ENCODE measurements at regions not wholly inside any gene's neighbourhood (a gene's known extent, or its start where the extent isn't known, plus 50 kb on each side); places are given as distances from the start of the nearest gene placed in this dataset.

DNA sequence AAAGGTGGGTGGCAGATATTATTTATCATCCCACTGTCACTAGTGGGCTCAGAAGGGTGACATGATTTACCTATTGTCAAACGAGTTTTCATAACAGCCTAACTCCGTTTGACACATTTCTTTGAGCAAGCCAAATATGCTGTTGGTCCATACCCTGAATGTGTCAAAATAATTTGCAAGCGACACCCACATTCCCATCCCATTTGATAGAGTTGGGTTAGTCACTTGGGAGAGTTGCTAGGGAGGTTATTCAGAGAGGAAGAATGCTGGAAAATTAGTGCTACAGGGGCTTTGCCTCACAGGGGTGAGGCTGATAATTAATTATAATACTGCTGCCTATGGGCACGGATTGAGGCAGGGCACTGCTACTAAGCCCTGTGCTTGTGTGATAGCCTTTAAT, 98.5 kb upstream of the FHIT start:
- Histone ChIP-seq H3K4me2 (ENCODE audit: control insufficient read depth, extremely low read depth, insufficient read depth, low read depth, low read length) (no peak overlapping the region), H3K4me1 (ENCODE audit: control insufficient read depth, extremely low read depth, insufficient read depth, low read length) (no peaks in the 10 kb centered on the region), H3K9ac (ENCODE audit: control insufficient read depth, extremely low read depth, insufficient read depth, low read length) (no peak overlapping the region), H3K79me2 (ENCODE audit: control insufficient read depth, insufficient read depth, low read length) (no peaks in the 10 kb centered on the region), H3K4me3 (ENCODE audit: control insufficient read depth in 2 of 3, extremely low read depth in 1 of 3, insufficient read depth in 2 of 3, low read depth in 1 of 3, low read length in 3 of 3) (no peak overlapping the region), H3K27ac (ENCODE audit: control insufficient read depth, insufficient read depth, low read length) (no peak overlapping the region), H3K36me3 (ENCODE audit: control insufficient read depth in 2 of 2, extremely low read depth in 1 of 2, insufficient read depth in 2 of 2, low read length in 2 of 2) (no peaks in the 10 kb centered on the region), H3K27me3 (ENCODE audit: control insufficient read depth, extremely low read depth, insufficient read depth, low read length) (no peaks in the 10 kb centered on the region), H2AFZ (ENCODE audit: control insufficient read depth, low read length) (no peak overlapping the region), H4K20me1 (ENCODE audit: control insufficient read depth, extremely low read depth, insufficient read depth, low read length) (no peaks in the 10 kb centered on the region), H3K9me1 (ENCODE audit: control insufficient read depth, extremely low read depth, insufficient read depth, low read length) (no peaks in the 10 kb centered on the region), H3K9me3 (ENCODE audit: control insufficient read depth, low read depth, low read length) (no peaks in the 10 kb centered on the region)
- DNase-seq (ENCODE audit: low read depth, low spot score) = no peak
- no peak for TF ChIP-seq EZH2 (IDR thresholded peaks at IDR 0.05; ENCODE audit: low read length)
- no peak for TF ChIP-seq CTCF (optimal IDR thresholded peaks at IDR 0.05 in 1 of 3, IDR thresholded peaks at IDR 0.05 in 1 of 3, conservative IDR thresholded peaks at IDR 0.05 in 1 of 3; ENCODE audit: extremely low read depth in 1 of 3, insufficient read depth in 2 of 3, low read length in 3 of 3)
- FAIRE-seq = no peak
- dilution Hi-C loops (cut with MboI; ENCODE audit: extremely low pct_ligation_motif_present, low sequenced_read_pairs) = no loop called here

DNA sequence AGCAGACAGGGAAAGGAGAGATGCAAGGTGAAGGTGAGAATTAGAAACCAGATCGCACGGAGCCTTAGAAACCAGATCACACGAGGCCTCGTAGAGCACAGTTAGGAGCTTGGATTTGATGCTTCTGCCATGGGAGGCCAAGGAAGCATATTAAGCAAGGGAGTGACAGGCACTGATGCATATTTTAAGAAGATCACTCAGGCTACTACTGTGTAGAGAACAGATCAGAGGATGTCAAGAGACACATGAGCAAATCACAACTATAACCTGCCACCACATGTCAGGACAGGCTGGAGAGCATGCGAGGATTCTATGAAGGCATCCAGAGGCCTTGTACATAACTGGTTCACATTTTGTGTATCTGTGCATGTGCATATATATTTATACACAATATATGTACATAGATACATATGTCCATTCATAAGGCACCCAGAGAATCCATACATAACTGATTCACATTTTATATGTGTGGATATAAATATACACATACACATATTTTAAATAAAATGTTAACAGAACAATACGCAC, 99.6 kb upstream of the FHIT start:
- peaks cover 3% of the 10 kb centered on the region for H3K27me3 ChIP-seq (ENCODE audit: control insufficient read depth, extremely low read depth, insufficient read depth, low read length)
- no peak overlapping the region for H2AFZ ChIP-seq (ENCODE audit: control insufficient read depth, low read length)
- no peaks in the 10 kb centered on the region for H3K36me3 ChIP-seq (ENCODE audit: control insufficient read depth in 2 of 2, extremely low read depth in 1 of 2, insufficient read depth in 2 of 2, low read length in 2 of 2)
- no peaks in the 10 kb centered on the region for H3K9me1 ChIP-seq (ENCODE audit: control insufficient read depth, extremely low read depth, insufficient read depth, low read length)
- no peak for TF ChIP-seq EZH2 (IDR thresholded peaks at IDR 0.05; ENCODE audit: low read length)
- no peak for TF ChIP-seq CTCF (optimal IDR thresholded peaks at IDR 0.05 in 1 of 3, IDR thresholded peaks at IDR 0.05 in 1 of 3, conservative IDR thresholded peaks at IDR 0.05 in 1 of 3; ENCODE audit: extremely low read depth in 1 of 3, insufficient read depth in 2 of 3, low read length in 3 of 3)
- dilution Hi-C loops (cut with MboI; ENCODE audit: extremely low pct_ligation_motif_present, low sequenced_read_pairs) = no loop called here
- DNase-seq (ENCODE audit: low read depth, low spot score) (no peak), FAIRE-seq (no peak)
- H4K20me1 ChIP-seq (ENCODE audit: control insufficient read depth, extremely low read depth, insufficient read depth, low read length) = no peaks in the 10 kb centered on the region
- H3K27ac ChIP-seq (ENCODE audit: control insufficient read depth, insufficient read depth, low read length) = no peak overlapping the region
- H3K4me2 ChIP-seq (ENCODE audit: control insufficient read depth, extremely low read depth, insufficient read depth, low read depth, low read length) = no peak overlapping the region
- no peak overlapping the region for H3K4me3 ChIP-seq (ENCODE audit: control insufficient read depth in 2 of 3, extremely low read depth in 1 of 3, insufficient read depth in 2 of 3, low read depth in 1 of 3, low read length in 3 of 3)
- H3K9me3 ChIP-seq (ENCODE audit: control insufficient read depth, low read depth, low read length) = no peaks in the 10 kb centered on the region
- no peaks in the 10 kb centered on the region for H3K79me2 ChIP-seq (ENCODE audit: control insufficient read depth, insufficient read depth, low read length)
- H3K4me1 ChIP-seq (ENCODE audit: control insufficient read depth, extremely low read depth, insufficient read depth, low read length) = no peaks in the 10 kb centered on the region
- no peak overlapping the region for H3K9ac ChIP-seq (ENCODE audit: control insufficient read depth, extremely low read depth, insufficient read depth, low read length)
